ENCODE measurements at regions not wholly inside any gene's neighbourhood (a gene's known extent, or its start where the extent isn't known, plus 50 kb on each side); places are given as distances from the start of the nearest gene placed in this dataset.

DNA sequence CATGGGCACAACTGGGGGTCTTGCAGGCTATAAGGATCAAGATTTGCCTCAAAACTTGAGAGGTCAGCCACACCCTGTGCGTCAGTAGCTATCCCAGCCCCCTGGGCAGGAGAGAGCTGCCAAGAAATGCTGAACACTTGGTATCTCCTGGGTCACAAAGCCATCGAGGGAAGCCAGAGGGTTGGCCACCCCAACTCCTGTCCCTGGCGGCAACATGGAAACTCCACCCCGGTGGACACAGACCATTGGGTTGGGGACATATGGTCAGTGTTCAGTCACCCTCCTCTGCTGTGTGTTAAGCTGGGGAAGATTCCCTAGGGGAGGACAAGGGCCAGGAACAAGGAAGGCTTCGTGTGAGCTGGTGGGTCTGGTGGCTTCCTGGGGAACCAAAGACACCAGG, 140.6 kb downstream of the C5orf15 start:
- DNase-seq, result no peak

DNA sequence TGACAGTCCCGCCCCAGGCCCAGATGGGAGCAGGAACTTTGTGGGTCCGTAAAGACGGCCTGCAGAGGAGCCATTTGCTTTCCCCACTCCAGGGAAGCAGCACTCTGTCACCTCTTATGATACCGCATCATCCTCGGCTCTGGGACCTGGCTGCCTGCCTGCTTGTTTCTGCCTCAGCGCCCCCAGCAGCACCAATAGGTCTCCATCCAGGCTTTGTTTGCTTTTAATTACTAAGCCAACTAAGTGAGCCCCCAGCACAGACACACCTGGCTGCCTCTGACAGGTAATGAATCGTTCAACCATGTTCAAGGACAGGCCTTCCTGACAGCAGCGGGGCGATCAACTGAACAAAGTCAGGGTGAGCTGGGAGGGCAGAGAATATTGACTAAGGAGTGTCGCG, 141.4 kb downstream of the C5orf15 start:
- DNase-seq, result no peak

GRCh38 chr5:133825631-133826289, 142.7 kb downstream of the C5orf15 start:
- DNase-seq, result peak; percentile 33 to 56

GRCh38 chr5:133824661-133825254, 143.7 kb downstream of the C5orf15 start:
- DNase-seq, result no peak

DNA sequence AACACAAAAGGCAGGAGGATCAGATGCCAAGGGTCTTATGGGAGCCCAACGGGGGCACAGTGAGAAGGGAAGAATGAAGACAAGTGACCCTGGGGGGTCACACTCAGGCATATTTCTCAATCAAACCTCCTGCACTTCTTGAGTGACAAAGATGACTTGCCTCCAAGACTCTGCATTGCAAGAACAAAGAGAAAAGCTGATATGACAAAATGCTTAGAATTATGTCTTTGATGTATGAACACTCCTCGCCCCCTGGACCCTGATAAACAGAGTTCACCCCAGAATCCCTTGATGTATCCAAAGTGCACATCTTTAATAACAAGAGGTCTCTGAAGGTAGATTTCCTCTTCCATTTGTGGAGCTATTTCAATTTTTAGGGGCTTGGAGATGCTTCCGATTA, 146.5 kb downstream of the C5orf15 start:
- no peak for DNase-seq

GRCh38 chr5:133821311-133821741, 147.1 kb downstream of the C5orf15 start:
- DNase-seq, result no peak

DNA sequence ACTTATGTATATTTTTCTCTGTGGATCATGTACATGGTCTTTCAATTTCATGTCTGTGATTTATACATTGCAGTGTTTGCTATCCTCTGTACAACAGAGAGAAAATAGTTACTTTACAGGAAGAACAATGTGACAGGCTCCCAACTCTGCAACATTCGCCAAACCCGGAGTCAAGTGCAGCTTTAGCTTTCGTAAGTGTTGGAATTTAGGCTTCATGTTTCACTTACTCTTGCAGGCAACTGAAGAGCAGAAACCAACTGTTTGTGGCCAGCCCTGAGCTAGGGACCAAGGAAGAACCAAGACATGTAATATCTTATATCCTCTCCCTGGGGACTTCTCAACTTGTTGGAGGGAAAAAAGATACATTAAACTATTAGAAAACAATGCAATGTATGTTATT, 147.9 kb downstream of the C5orf15 start:
- no peak for DNase-seq

GRCh38 chr5:133819977-133820471, 148.4 kb downstream of the C5orf15 start:
- DNase-seq, result no peak

DNA sequence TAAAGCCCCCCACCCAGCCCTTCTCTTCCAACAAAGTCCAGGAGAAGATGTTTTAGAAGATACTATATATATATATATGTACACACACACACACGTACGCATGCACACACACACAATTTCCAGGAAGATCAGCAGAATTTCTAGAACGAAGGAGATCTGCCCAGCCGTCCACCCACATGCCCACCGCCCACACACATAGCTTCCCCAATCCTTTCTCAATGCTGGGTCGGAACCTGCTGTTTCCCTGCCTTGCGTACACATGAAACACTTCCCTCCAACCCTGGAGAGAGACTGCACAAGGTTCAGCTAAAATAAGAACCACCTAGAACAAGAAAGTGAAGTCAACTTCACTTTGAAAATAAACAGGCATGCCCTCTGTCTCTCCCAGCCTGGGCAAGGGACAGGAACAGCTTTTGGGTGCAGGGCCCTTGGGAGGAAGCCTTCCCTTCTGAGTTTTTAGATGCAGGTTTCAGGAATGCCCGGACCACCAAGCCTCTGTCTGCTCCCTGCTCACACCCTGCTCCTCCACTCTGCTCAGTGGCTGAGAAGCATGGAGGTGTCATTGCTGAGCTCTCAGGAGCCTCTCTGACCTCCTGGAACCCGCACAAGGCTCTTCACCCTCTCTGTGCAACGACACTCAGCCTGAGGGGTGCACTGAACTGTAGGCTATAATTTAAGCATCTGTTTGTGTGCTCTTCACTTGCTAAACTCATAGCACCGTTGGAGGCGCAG, 149.4 kb downstream of the C5orf15 start:
- no peak for DNase-seq

DNA sequence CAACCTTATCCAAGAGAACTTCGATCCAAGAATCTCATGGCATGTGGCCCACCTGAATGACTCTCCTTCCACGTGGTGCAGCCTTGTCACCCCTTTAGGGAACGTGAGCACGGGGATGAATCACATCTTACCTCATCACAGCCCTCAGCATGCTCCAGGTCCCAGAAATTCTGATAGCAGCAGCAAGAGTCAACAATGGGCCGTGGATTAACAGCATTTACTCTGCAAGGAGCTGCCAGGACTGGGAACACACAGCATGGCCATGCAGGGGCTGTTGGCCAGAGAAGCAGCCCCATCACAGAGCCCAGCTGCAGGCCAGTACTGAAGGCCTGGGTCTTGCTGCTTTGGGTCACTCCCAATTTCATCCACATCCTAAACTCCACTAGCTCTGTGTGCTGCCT, 150.4 kb downstream of the C5orf15 start:
- no peak for DNase-seq

DNA sequence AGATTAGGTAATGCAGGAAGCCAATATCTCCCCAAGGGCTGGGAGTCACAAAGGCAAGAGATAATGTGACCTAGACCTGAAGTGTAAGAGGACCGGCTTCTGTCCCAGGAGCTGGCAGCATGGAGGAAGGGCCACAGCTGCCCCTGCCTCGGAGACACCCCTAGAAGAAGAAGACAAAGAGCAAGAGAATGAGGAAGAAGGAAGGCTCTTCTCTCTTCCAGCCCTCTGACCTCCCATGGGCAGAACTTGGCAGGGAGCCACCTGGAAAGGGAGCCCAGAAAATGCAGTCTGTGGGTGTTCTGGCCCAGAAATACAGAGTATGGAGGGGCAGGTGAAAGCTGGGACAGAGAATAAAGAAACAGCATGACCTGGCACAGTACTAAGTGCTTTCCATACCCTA, 151.0 kb downstream of the C5orf15 start:
- no peak for DNase-seq

DNA sequence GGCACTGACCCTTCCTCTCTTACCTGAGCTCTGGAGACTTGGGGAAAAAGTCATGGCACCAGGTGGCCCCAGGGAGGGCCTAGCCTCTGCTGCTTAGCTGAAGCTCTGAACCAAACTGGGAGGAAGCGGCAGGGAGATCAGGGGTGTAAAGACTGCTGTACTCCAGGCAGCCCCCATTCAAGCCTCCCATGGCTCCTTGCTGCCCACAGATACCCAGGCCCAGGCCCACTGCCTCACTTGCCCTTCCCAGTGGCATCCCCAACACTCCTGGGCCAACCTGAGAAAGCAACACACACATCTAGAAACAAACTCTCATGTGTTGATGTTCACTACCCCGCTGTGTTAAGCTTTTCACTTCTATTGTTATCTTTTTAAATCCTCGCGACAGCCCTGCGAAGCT, 151.6 kb downstream of the C5orf15 start:
- no peak for DNase-seq

DNA sequence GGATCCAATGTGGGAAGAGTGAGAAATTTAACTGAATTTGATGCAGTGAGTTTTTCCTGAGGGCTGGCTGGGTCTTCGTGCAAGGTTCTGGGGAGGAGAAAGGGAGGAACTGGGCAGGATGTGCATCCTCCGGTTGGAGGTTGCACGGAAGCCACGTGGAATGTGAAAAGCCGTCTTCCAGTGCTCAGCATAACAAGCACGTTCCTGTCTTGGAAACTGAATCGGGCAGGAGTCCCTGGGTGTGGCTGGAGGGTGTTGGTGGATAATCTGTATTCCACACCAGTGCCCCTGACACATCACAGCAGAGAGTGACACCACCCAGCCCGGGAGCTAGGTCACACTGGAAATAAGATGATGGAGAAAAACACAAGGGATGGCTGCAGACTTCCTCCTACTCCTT, 154.3 kb downstream of the C5orf15 start:
- DNase-seq, result no peak

- no peak for DNase-seq
Measured at GRCh38 chr5:133811168-133811567, 157.3 kb downstream of the C5orf15 start.

DNA sequence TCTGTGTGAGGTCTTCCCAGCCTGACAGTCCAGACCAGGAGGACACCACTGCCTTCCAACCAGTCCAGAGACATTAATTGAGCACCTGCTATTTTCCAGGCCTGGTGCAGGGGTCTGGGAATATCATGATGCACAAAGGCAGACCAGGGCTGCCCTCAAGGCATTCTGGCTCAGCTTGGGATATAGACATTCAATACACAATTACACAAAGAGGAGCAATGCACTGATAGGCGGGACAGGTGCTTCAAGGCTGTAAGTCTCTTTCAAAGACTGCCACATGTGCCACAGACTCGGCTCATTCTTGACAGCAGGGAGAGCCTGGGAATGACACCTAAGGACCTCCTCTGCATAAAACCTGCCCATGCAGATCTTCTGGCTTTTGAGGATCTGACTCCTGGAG, 158.6 kb downstream of the C5orf15 start:
- no peak for DNase-seq

DNA sequence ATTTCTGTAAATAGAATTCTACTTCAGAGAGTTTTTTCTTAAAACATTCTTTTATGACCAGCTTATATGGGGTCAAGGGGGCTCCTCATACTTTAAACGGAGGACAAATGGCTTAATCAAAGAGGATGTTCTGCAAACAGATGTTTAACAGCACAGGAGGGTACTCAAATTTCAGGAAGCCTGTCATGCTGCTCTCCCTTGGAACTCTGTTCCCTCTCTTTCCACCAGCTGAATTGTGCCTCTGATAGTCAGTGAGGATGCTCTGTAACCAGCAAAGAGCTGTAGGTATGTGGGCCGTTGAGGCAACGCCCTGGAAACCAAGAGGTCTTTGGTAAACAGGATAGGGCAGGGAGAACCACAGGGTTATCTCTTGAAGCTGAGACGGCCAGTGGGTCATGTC, 161.1 kb downstream of the C5orf15 start:
- no peak for DNase-seq

DNA sequence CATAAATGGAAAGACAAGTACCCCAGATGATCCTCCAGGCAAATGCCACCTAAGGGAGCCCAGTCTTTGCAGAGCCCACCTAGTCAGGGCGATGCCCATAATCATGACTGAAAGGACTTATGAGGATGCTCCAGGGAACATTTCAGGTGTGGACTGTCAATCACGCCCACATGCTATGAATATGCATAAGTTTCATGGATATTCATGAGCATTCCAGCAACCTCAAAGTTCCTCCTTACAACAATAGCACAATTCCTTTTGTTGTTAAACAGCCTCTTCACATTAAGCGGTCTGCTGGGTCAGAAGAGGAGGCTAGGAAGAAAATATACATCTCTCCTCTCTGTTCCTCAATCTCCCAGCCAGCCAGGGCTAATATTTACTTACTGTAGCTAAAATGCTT, 161.6 kb downstream of the C5orf15 start:
- DNase-seq, result no peak

DNA sequence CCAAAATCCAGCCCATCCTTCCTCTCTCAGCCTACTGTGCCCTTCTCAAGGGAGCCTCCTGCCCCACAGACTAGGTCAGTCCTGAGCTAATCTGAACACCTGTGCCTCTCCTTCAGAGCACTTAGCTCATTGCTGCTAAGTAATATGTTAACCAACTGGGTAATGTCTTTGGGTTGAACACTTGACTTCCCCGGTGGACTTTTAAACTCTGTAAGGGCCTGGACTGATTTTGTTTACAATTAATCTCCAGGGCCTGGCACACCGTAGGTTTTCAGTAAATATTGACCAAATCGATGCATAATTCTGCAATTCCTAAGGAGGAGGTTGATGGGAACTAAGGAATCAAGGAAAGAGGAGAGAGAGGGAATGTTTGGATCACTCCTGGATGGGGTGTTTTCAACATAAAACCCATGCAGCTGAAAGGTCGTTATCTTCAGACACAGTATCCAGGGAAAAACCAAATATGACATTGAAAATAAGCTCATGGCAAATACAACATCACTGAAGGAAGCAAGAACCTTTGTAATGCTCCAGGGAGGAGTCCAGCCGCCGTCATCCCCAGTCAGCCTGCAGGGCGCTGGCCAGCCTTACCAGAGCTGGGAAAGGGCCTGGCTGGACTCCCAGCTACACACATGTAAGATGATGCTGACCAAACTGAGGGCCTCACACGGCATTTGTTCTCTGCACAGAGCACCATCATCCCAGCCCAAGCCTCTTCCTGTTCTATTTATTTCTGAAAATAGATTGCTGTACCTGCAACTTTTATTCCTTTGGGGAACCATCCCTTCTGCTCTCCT, 166.3 kb downstream of the C5orf15 start:
- no peak for DNase-seq

DNA sequence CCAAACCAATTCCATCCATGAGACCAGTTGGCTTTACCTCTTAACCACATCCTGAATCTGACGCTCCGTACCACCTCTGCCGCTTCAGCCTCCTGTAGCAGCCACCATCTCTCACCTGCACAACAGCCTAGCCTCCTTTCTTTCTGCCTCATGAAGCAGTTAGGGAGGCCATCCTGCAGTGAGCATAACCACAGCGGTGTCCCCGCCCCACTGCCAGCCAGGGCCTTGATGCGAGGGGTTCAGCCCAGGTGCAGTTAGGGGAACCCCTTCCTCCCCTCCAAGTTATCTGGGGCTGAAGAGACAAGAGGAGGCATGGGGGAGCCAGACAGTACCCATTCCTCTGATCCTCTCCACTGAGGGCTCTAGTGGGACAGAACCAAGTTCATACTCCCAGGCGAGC, 167.0 kb downstream of the C5orf15 start:
- DNase-seq, result no peak

DNA sequence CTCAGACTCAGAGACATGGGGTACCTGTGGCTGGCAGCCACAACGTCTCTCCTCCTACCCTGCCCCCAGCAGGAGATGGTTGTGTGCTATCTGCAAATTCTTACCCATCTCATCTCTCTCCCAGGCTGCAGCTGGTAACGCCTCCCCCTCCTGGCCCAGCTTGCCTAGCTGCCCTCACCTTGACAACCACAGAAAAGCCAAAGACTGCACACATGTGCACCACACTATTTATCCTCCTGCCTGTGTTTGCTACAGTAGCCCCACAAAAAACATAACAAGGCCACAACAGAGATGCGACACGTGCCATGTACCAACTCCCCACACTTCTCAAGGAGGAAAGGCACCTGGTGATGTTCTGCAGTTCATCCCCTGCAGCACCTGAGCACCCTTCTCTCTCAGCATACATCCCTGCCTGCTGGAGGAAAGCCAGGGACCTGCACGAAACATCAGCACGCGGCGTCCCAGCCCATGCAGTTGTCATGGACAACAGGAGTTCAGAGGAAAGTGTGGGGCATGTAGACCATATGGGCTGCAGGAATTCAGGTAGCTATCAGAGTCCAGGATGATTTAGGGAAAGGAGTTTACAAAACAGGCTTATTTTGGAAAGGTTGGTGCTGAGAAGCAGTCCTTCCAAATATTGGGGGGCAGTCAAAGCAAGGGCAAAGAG, 168.7 kb downstream of the C5orf15 start:
- DNase-seq, result no peak

DNA sequence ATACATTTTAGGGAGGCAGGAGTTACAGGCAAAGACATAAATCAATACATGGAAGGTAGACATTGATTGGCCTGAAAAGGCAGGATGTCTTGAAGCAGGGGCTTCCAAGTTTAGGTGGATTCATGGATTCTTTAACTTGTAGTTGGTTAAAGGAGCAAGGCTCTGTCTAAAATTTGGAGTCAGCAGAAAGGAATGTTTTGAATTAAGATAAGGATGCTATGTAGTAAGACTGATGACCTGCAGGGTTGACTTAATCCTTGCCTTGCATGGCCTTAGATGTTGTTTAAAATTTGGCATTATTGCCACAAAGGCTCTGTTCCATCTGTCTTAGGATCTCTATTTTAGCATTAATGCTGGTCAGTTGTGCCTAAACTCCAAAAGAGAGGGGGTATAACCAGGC, 171.3 kb downstream of the C5orf15 start:
- no peak for DNase-seq

GRCh38 chr5:133796186-133796585, 172.2 kb downstream of the C5orf15 start:
- no peak for DNase-seq

Data from CD4-positive, alpha-beta T cell treated with Interleukin-1 beta for 1 hour (primary cell).